A549 (cell line): ENCODE measurements at regions not wholly inside any gene's neighbourhood (a gene's known extent, or its start where the extent isn't known, plus 50 kb on each side); places are given as distances from the start of the nearest gene placed in this dataset.

Experiments
- CBX8 ChIP-seq: fragments of 200-600 bp; sonication (generic); IDR thresholded peaks from 2 replicates; pipeline ENCODE4 v1.6.1; 2016
- CTCF ChIP-seq: fragments of >200 bp; sonication (Bioruptor Twin); formaldehyde crosslinking; IDR thresholded peaks from 3 replicates; pipeline ENCODE4 v1.5.1; 2016
- RFX5 ChIP-seq: fragments of 450-650 bp; IDR thresholded peaks from 2 replicates; pipeline ENCODE4 v1.7.1; 2014; ENCODE audit warnings: antibody characterized with exemption, mild to moderate bottlenecking, moderate library complexity
- SMC3 ChIP-seq: fragments of >200 bp; sonication (Bioruptor Twin); formaldehyde crosslinking; IDR thresholded peaks from 3 replicates; pipeline ENCODE4 v1.6.1; 2018; ENCODE audit warnings: inconsistent platforms

GRCh38 chr1:232894436-232894835 is 56.0 kb upstream of the NTPCR start:
- TF ChIP-seq CTCF (no peak), SMC3 (no peak), RFX5 (no peak), CBX8 (no peak)
